Activated CD8-positive, alpha-beta T cell treated with anti-CD3 and anti-CD28 coated beads, Interleukin-2, amount 10 ng/mL, durations not matched to agents 7 days and 5 days (primary cell): ENCODE measurements at regions not wholly inside any gene's neighbourhood (a gene's known extent, or its start where the extent isn't known, plus 50 kb on each side); places are given as distances from the start of the nearest gene placed in this dataset. TPM values are rescaled to one million over a fixed set of nuclear protein-coding genes. Genes with fewer than 3 reads are reported as not detected.
"Not testable (repeated sequence)": the region's sequence is repeated elsewhere in the genome, so short reads cannot be mapped to it uniquely, and the experiment has no call there.

Experiments used
- ATAC-seq: fragments of 150-1000 bp; cut with Tn5 transposase; one replicate; pipeline ENCODE4 v1.10.0; 2021; ENCODE audit warnings: moderate library complexity
- CTCF ChIA-PET: fragments of 350-600 bp; sonication (Branson Sonifier 250); formaldehyde crosslinking; loops from one replicate; lab custom pipeline; 2021; ENCODE audit warnings: antibody characterized with exemption; lab: Charles Lee
- POLR2A ChIA-PET: fragments of 350-600 bp; sonication (Branson Sonifier 250); formaldehyde crosslinking; loops from one replicate; lab custom pipeline; 2021; ENCODE audit warnings: antibody characterized with exemption; lab: Charles Lee
- DNase-seq: peaks from one replicate; pipeline ENCODE4 v3.0.0-alpha.2; 2020
- H3K27ac Mint-ChIP-seq: one replicate; pipeline ENCODE4 v1.8.0; 2021; ENCODE audit warnings: mild to moderate bottlenecking, mixed read lengths
- H3K27me3 Mint-ChIP-seq: one replicate; pipeline ENCODE4 v1.8.0; 2021; ENCODE audit warnings: low read depth, mixed read lengths
- H3K36me3 Mint-ChIP-seq: one replicate; pipeline ENCODE4 v1.8.0; 2021; ENCODE audit warnings: low read depth, mixed read lengths
- H3K4me1 Mint-ChIP-seq: one replicate; pipeline ENCODE4 v1.8.0; 2021; ENCODE audit warnings: low read depth, mixed read lengths
- H3K4me3 Mint-ChIP-seq: one replicate; pipeline ENCODE4 v1.8.0; 2021; ENCODE audit warnings: mild to moderate bottlenecking, mixed read lengths
- H3K9me3 Mint-ChIP-seq: one replicate; pipeline ENCODE4 v1.8.0; 2022; ENCODE audit warnings: mixed read lengths; ENCODE audit not compliant: insufficient read depth
- microRNA-seq: library from miRNA; unstranded; fragments of <30 nt; microRNA quantifications from one replicate; pipeline ENCODE4 v1.2.0, GENCODE V29; 2022

- H3K27me3 Mint-ChIP-seq = peaks cover 15% of the 10 kb centered on the region
- ChIA-PET CTCF (no interaction called here), POLR2A (no interaction called here)
- H3K9me3 Mint-ChIP-seq = peaks cover 4% of the 10 kb centered on the region
- H3K27ac Mint-ChIP-seq = no peak overlapping the region
- no peak for DNase-seq
- no peak overlapping the region for H3K4me3 Mint-ChIP-seq
- ATAC-seq = no peak
- peaks cover 3% of the 10 kb centered on the region for H3K36me3 Mint-ChIP-seq
- H3K4me1 Mint-ChIP-seq = peaks cover 4% of the 10 kb centered on the region
Measured at GRCh38 chr4:184961660-184962059, 56.6 kb upstream of the HELT start.

DNA sequence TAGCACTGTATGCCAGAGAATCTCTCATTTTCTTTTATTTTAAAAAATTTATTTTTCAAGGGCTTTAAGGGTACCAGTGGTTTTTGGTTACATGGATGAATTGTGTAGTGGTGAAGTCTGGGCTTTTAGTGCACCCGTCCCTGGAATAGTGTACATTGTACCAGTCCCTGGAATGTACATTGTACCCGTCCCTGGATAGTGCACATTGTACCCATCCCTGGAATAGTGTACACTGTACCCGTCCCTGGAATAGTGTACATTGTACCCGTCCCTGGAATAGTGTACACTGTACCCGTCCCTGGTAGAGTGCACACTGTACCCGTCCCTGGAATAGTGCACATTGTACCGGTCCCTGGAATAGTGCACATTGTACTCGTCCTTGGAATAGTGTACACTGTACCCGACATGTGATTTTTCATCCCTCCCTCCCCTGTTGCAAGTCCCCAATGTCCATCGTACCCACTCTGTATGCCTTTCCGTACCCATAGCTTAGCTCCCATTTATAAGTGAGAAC lies 56.1 kb upstream of the HELT start:
- Mint-ChIP-seq H3K4me3 (no peak overlapping the region), H3K9me3 (peaks cover 4% of the 10 kb centered on the region), H3K36me3 (peaks cover 3% of the 10 kb centered on the region), H3K27ac (no peak overlapping the region), H3K4me1 (peaks cover 4% of the 10 kb centered on the region), H3K27me3 (peaks cover 15% of the 10 kb centered on the region)
- CTCF ChIA-PET = no interaction called here
- POLR2A ChIA-PET = no interaction called here
- DNase-seq = no peak
- no peak for ATAC-seq

DNA sequence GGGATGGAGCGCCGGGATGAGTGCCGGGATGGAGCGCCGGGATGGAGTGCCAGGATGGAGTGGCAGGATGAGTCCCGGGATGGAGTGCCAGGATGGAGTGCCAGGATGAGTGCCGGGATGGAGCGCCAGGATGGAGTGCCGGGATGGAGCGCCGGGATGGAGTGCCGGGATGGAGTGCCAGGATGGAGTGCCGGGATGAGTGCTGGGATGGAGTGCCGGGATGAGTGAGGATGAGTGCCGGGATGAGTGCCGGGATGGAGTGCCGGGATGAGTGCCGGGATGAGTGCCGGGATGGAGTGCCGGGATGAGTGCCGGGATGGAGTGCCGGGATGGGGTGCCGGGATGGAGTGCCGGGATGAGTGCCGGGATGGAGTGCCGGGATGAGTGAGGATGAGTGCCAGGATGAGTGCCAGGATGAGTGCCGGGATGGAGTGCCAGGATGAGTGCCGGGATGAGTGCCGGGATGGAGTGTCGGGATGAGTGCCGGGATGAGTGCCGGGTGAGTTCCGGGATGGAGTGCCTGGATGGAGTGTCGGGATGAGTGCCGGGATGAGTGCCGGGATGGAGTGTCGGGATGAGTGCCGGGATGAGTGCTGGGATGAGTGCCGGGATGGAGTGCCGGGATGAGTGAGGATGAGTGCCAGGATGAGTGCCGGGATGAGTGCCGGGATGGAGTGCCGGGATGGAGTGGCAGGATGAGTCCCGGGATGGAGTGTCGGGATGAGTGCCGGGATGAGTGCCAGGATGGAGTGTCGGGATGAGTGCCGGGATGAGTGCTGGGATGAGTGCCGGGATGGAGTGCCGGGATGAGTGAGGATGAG lies 52.9 kb upstream of the HELT start:
- Mint-ChIP-seq H3K4me3 (peak overlapping the region; percentile 72), H3K27ac (peak overlapping the region; percentile 96)
- H3K36me3 Mint-ChIP-seq, ATAC-seq, H3K4me1 Mint-ChIP-seq, H3K27me3 Mint-ChIP-seq, POLR2A ChIA-PET, H3K9me3 Mint-ChIP-seq: not testable (repeated sequence)
- DNase-seq = peak; percentile 29
- CTCF ChIA-PET = interaction anchor here (1.1 kb wide), 1 partner anchor 220 kb away, joined by 4 read pairs; no protein-coding TSS in a partner anchor

- H3K4me3 Mint-ChIP-seq, H3K9me3 Mint-ChIP-seq, H3K4me1 Mint-ChIP-seq, H3K36me3 Mint-ChIP-seq, ATAC-seq, H3K27me3 Mint-ChIP-seq, POLR2A ChIA-PET, CTCF ChIA-PET: not testable (repeated sequence)
- peak overlapping the region; percentile 43 for H3K27ac Mint-ChIP-seq
- peak; percentile 39 for DNase-seq
Measured at GRCh38 chr4:184966051-184966691, 52.1 kb upstream of the HELT start.

DNA sequence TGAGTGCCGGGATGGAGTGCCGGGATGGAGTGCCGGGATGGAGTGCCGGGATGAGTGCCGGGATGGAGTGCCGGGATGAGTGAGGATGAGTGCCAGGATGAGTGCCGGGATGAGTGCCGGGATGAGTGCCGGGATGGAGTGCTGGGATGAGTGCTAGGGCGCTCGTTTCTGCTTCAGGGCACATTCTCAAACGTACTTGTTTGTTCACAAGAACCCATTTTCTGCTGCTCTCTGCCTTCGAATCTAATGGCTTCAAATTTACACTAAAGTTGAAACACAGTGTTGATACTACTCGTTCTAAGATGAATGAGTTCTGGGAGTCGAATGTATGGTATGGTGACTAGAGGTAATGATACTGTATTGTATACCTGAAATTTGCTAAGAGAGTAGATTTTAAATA lies 50.6 kb upstream of the HELT start:
- CTCF ChIA-PET, H3K9me3 Mint-ChIP-seq, POLR2A ChIA-PET, H3K36me3 Mint-ChIP-seq, H3K4me1 Mint-ChIP-seq, ATAC-seq, H3K27me3 Mint-ChIP-seq: not testable (repeated sequence)
- DNase-seq = peak; percentile 37
- peak overlapping the region; percentile 59 for H3K4me3 Mint-ChIP-seq
- peak overlapping the region; percentile 83 for H3K27ac Mint-ChIP-seq

DNA sequence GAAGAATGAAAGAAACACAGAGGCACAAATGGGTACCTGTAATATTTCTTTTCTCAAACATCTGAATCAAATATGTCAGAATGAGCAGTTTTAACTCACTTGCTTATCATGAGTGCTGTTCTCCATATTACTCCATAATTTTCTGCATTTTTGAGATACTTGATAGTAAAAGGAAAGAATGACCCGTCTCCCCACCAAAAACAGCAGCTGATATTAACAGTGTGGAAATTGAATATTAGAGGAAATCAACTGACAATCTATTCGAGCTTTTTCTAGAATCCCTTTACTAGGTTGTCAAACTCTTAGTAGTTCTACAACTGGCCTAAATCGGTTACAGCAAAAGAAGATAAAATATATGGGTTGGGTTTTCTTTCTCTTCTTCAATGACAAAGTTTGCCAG lies 49.9 kb upstream of the HELT start:
- ATAC-seq = peak; percentile 16

More for the DNA sequence above, 49.9 kb upstream of the HELT start:
- CTCF ChIA-PET = no interaction called here
- H3K27me3 Mint-ChIP-seq = peaks cover 7% of the 10 kb centered on the region
- peaks cover 2% of the 10 kb centered on the region for H3K4me1 Mint-ChIP-seq
- peaks cover 4% of the 10 kb centered on the region for H3K9me3 Mint-ChIP-seq
- H3K36me3 Mint-ChIP-seq = peaks cover 6% of the 10 kb centered on the region
- POLR2A ChIA-PET = no interaction called here
- no peak overlapping the region for H3K4me3 Mint-ChIP-seq
- no peak for DNase-seq
- H3K27ac Mint-ChIP-seq = no peak overlapping the region

Small RNA genes lying in the stretch of these regions (microRNA-seq; reads per million reads assigned to microRNA genes)
- gene MIR4455 = not detected
